Stimulated activated CD4-positive, alpha-beta T cell treated with anti-CD3 and anti-CD28 coated beads, Interleukin-2, amount 100 ng/mL, for 4 hours (primary cell): ENCODE measurements at regions not wholly inside any gene's neighbourhood (a gene's known extent, or its start where the extent isn't known, plus 50 kb on each side); places are given as distances from the start of the nearest gene placed in this dataset.

Source experiments
- DNase-seq: peaks from one replicate; pipeline ENCODE4 v3.0.0-alpha.2; 2020; ENCODE audit warnings: low read depth

DNA sequence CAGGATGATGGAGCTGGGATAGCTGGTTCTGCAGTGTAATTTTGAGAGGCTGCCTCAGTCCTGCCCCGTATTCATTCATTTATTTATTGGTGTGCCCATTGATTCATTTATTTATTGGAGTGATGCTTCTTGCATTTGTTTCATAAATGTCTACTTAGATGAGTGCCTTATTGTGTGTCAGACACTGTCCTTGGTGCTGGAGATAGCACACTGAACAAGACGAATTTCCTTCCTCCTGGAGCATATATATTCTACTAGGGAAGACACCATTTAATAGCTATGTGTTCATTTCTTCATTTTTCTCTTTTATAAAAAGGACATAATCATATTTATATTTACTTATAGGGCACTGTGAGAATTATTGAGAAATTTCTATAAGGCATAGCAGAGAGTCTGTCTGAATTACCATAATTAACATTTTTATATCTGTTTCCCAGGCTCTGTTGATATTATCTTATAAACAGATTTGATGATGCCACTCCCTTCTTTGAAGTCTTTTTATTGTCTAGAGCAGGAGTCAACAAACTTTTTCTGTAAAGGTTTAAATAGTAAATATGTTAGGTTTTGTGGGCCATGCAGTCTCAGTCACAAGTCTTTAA lies 433.9 kb upstream of the ZNF608 start:
- DNase-seq: no peak

DNA sequence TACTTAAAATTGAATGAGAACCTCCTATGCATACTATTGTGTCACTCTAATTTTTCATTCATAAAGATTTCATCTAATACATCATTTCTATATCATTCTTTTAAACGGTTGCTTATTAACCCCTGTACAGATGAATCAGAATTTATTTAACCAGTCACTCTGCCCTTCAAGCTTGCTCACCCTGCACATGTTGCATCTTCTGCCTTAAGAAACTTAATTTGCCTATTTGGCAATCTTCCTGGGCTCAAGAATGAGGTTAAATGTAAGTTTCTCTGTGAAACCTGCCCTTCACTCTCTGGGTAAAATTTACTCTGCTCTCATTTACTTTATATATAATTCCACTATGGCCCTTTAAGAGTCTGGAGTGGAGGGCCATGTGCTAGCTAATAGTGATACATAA lies 434.7 kb upstream of the ZNF608 start:
- no peak for DNase-seq

DNA sequence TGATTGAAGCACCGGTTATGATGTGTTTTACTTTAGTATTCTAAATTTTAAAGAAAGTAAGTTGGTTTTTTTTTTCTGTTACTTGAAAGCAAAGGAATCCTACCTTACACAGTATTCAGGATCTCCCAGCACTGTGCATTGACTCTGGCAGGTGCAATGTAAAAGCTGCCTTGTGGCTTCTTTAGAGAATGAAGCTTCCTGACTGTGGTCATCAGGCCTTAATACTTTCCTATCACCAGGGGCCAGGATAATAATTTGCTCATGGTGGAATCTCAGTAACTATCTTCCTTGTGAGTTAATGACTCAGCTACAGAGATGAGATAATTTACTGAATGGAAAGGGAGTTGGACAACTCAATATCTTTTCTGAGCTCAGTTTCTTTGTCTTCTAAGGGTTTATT lies 435.5 kb upstream of the ZNF608 start:
- DNase-seq: no peak

DNA sequence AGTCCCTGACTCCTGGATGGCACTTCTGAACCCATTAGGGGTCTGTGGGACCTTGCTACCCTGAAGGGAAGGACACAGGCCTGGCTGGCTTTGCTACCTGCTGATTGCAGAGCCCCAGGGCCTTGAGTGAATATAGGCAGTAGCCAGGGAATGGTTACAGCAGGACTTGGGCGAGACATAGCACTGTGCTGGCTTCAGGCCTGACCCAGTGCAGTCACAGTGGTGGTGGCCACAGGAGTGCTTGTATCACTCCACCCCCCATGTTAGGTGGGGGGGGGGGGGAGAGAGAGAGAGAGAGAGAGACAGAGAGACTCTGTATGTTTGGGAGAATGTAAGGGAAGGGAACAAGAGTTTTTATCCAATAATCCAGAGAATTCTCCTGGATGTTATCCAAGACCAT lies 439.3 kb upstream of the ZNF608 start:
- DNase-seq: no peak

DNA sequence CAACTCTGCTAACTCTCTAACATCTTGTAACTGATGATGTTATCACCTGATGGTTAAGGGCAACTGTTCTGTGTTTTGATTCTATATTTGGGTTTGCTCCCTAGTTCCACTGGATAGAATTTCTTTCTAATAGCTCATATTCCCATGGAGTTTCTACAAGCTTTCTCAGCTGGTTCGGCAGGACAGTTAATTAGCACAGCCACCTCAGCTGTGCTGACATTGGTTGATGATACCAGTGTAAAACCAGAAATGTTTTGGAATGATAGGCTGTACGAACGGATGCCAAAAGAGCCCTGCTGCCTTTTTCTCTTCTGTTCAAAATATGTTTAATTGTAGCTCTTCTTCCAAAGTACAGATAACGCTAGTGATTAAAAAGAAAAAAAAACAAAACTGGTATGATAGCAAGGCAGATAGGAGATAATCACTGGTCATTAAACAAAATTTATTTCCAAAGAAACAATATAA lies 440.5 kb upstream of the ZNF608 start:
- no peak for DNase-seq

DNA sequence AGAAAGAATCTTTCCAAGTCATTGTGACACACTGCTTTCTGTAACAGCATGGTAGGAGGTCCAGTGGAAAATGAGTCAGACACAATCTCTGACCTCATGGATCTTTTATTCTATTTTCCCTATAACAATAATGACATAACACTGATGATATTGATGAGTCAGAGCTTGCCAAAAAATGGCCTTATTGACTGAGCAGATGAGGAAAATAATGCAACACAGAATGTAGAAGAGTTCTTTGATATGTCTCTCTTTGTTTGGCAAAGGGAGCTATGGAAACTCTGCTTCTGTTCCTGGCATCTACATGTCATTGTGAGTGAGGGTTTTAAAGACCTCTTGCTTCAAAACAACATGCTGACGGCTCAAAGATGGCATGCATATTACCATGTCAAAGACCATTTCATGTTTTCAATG lies 443.1 kb upstream of the ZNF608 start:
- DNase-seq: no peak

DNA sequence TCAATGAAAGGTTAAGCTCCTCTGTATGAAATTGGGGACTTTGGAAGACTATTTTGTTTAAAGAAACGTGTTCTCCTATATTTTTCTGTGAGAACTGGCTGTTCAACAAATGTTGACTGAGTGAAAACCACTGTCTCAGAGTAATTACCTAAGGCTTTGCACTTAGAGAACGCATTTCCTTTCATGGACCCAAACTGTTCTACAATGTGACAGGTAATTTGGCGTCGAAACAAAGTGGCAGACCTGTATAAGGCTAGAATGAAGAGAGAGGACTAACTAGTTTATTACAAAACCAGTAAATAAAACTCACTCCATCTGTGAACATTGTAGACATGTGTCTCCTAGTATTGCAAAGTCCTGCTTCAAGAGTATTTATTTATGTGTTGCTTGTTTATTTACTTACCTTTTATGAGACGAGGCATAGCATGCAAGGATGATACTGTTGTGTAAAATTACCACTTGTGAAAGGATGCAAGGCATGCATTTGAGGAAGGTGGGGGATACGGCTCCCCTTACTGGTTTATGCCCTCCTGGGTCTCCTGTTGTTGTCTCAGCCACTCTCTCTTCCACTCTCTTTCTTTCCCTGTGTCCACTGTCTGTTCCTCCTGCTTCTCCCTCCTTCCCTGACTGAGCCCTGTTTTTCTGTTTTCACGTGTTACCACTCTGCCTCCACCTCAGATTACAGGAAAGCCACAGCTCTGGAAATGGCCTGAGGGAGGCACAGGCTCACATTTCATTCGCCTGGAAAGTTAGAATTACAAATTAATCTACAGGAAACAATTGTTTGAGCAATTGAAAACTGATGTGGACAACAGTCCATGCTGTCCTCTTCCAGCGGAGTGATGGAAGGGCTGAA lies 444.0 kb upstream of the ZNF608 start:
- no peak for DNase-seq

DNA sequence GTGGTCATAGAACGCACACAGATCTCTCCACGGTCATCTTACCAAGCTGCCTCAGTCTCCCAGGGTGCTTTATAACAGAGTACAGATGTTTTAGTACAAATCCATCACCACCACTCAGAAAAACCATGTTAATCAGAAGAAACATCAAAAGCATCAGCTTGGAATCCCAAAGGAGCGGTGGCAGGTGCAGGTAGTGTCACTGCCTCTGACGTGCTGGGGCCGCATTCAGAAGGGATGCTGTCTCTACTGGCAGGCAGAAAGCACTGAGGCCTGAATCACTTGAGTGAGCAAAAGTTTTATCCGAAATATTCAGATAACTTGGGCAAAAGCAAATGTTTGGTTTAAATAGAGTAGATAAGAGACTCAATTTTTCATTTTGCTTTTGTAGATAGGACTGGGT lies 448.4 kb upstream of the ZNF608 start:
- no peak for DNase-seq

DNA sequence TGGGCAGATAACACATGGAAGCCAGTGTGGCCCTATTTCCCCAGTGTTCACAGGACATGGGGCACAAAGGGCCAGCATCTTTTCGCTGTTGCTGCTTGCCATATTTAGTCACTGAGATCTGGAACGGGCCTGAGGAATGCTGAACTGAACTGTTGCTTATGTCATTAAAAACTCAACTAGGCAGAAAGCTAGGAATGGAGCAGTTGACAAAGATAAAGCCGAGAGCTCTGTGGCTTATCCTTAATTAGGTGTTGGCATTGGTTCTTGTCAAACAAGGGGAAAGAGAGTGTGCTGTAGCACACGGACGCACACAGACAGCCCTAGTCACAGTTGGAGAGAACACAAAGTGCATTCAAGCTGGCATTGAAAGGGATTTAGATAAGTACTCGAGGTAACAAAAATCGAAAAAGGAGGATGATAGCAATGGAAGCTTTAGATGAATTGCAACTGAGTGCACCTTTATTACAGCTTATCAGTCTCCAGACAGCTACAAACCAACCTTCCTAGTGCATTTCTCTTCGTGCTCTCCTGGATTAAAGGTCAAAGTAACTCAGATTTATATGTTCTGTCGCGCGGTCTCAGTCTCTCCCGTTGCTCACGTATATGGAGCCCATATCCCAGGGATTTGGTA lies 450.2 kb upstream of the ZNF608 start:
- no peak for DNase-seq

DNA sequence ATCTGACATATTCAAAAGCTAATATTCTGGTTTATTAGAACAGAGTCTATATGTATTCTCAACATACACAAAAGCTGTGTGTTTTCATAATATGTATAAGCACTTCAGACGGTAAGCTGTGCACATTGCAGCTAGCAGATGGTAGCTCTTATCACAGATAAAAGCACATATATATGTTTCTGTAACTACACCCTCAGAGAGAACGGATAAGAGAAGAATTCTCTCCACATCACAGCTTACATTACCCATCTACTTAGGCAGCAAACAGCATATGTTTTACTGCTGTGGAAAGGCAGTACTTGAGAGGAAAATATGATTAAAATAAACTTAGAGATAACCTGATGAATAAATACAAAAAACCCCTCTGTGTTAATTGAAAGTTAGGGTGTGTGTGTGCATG lies 450.9 kb upstream of the ZNF608 start:
- DNase-seq: no peak

DNA sequence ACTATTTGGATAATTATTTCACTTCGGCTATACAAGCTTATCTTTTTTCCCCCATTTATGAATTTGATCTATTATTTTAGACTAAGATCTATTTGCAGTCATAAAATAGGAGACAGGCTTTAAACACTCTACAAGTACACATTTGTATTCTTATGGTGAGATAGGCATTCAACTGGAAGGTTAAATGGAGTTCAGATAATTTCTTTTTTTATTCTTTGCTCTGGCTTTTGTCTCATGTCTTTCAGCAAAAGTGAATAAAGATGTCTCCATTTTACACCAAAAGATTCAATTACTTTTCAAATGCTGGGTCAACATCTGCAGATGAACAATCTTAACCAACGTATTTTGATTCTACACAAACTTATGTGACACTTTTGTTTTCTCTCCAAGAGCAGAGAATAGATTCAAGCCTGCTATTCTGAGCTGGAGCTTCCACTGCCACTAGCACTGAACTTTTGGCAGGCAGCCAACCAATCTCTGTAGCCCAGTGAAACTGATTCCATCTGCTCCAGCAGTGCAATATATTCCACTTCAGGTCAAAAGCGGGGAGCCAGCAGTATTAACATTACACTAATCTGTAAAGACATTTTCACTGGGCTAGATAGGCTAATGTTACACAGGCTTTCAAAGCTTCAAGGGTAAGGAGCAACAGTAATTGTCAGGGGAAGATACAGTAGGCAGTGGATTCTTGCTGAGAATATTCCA lies 452.0 kb upstream of the ZNF608 start:
- DNase-seq: no peak

DNA sequence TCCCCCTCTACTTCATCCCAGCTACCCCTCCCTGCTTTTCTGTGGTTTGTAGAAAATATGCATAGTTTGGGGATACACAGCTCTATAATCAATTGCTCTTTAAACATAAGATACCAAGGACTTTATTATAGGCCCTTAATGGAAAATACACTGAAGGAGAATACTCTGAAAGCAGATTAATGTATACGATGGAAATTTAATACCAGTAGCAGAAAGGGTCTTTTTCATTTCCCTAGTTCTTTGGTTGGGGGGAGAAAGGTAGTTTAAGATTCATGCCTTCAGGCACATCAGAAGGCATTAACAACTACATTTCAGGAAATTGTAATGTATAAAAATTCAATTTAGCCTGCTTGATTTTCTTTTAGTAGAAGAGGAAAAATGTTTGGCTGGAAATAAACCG lies 452.9 kb upstream of the ZNF608 start:
- DNase-seq: no peak

DNA sequence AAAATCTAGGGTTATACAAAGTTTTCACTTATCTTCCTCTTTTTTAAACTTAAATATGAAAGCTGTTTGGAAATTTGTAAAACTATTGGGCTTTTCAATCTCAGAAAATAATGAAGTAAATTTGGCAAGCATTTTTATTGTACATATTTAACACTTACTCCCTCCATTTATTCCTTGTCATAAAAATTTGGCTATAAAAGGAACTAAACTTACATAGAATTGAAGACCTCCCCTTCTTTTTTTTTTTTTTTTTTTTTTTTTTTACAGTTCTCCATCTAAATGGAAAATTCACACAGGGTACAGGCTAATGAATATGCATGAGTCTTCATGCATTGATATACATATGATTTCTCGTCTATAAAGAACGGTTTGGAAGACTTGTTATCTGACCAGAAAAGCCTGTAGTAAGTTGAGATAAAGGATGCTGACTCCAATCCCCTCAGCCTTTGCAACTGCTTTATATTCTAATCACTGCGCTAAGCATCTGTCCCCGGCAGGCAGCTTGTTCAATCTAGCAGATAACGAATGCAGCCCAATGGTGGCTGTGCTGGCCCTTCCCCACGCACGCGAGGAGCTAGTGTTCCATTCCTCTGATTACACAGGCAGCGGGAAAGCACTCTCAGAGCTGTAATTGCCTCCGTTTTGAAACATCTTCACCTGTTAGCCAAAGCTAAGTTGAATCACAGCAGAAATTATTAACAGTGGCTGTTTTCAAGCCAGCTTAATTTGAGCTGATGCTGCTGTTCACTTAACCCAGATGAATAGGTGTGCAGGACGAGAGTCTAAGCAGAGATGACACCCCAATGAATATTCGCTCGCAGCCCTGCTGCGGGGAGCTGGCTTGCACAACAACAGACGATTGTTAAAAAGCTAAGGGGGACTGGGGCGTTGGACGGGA lies 453.8 kb upstream of the ZNF608 start:
- DNase-seq: no peak

DNA sequence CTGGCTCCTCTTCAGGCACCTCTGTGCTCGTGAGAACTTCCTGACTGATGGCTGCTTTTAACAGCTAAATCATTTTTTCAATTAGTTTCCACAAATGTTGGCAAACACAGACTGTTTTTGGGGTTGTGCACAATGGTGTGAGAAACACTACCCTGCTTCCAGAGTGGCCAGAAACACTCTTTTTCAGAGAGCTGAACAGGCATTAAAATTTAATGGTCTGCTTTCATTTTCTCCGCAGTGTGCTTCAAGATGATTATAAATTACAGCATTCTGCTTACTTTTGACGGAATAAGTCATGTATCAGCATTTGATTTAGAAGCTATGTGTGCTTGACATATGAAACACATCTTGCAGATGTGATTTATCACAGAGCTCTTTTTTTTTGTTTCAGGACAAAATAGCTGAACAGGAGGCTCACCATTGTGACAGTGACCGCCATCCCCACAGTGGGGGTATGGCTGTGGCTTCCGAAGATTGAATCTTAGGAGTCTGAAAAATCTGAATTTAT lies 454.5 kb upstream of the ZNF608 start:
- DNase-seq: no peak

DNA sequence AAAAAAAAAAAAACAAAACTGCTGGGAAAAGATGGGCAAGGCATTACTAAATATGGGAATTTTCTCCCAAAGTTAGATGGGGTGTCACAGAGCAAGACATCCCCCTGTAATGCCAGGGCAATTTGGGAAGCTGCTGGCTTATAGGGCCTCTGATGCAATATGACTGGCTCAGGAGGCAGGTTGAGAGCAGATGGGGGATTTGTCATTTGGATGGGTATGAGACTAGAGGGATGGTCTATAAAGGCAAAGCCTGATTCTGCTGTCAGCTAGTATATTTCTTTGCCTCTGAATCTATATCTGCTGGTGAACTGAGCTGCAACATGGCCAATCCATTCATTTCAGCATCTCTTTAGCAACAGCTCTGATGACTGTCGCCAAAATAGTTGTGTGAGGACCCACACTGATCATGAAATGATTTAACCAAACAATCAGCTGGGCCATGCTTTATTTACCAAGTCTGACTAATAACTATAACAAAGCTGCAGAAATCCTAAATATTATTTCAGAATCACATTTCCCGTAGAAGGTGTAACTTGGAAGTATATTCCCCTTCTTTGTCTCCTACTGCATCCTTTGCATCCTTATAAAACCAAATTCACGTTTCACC lies 455.1 kb upstream of the ZNF608 start:
- DNase-seq: no peak

DNA sequence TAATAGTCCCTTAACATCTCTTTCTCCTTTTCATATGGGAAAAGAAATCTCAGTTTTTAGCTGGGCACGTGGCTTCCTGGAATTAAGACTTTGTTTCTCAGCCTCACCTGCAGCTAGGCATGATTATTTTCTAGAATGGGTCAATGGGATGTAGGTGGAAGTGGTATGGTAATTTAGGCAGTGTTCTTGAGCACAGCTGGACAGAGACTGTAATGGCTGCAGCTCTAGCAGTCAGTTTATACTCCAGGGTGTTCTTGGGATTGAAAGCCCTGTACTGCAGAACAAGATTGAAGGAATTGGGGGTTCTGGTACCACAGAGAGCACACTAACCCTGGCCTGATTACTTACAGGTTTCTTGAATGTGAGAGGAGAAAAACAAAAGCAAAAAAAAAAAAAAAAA lies 455.9 kb upstream of the ZNF608 start:
- DNase-seq: no peak

DNA sequence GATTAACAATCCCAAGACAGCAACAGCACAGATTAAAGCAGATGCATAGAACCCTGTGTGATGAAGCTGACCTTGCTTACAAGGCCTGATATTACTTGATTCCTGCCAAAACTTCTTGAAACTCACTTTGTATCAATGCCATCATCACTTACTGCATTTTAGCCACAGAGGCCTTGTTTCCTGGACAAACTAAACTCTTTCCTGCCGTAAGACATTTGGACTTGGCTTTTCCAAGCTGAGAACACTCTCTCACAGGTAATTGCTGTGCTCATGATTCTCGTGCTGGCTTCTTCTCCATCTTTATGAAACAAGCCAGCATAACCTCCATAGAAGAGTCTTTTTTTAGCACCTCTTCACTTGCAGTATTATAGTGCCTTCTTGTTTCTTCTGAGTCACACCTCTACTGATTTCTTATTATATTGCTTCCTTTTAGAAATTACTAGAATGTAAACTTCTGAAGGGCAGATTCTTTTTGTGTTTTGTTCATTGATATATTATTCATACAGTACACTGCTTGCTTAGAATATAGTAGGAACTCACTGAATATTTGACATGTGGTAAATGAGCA lies 456.5 kb upstream of the ZNF608 start:
- DNase-seq: no peak

DNA sequence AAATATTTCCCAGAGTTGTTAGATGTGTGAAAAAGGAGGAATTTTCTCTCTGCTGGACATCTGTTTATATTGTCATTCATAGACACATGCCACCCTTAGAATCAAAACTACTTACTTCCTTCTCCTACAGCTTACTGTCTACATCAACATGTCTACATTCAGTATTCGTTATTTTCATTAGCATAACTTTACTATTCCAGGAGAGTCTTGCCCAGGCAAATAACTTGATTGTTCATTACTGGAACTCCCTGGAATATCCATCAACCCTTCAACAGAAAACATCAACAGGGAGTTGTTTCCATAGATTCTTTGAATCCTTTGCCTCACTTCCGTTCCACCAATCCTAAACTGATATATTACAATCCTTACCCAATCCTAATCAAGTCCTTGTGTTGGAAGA lies 457.5 kb upstream of the ZNF608 start:
- no peak for DNase-seq

DNA sequence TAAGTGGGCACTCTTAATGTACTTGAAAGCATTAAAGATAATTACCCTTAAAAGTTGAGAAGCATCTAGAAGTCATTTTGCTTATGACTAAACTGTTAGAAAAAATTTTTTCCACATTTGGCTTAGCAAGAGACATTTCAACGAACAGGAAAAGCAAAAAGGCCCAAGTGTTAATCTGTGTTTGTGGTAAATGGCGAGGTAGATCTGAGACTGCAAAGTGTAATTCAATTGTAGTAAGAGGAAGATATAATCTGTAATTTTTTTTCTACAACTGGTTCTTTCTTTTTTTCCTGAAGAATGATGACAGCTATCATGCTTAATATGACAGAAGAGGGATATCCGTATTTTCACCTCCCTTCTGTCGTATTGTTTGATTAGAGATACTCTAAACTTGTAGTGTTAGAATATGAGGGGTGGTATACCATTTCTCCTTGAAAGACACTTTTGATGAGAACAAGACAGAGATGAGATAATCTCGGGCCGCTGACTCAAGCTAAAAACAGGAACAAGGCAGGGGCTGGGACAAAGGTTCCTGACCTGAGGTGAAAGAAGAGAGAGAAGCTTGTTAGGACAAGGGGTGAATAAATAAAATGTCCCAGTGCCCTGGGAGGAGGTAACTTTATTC lies 459.3 kb upstream of the ZNF608 start:
- no peak for DNase-seq

DNA sequence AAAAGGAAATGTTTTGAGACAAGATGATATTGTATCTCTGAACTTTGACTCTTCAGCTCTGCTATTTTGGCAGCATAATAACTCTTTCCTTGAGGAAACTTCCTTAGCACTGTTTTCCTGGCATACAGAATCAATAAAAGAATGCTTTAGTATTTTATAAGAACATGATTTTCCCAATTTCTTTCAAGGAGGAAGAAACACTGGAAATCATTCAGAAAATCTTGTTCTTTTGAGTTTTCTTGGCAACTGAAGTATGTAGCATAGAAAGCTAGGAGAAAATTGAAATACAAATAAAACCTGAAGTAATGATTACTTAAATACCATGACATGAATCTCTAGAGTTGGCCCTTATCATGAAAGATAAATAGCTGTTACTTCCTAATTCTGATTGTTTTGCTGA lies 461.4 kb upstream of the ZNF608 start:
- no peak for DNase-seq
